ENCODE measurements at regions not wholly inside any gene's neighbourhood (a gene's known extent, or its start where the extent isn't known, plus 50 kb on each side); places are given as distances from the start of the nearest gene placed in this dataset.

- WGBS: 95% methylated on average over 3 of the region's 3 CpGs
- H3K4me1 ChIP-seq (ENCODE audit: insufficient read depth, low read length): peaks cover 49% of the 10 kb centered on the region
- no peaks in the 10 kb centered on the region for H3K9me3 ChIP-seq (ENCODE audit: insufficient read depth, low read depth, low read length)
- H3K36me3 ChIP-seq (ENCODE audit: insufficient read depth, low read length): no peaks in the 10 kb centered on the region
- H3K9ac ChIP-seq (ENCODE audit: low read depth, low read length): no peak overlapping the region
- H3K27ac ChIP-seq (ENCODE audit: low read depth, low read length): no peak overlapping the region
- no peak overlapping the region for H3K4me3 ChIP-seq (ENCODE audit: low read length)
- no peaks in the 10 kb centered on the region for H3K27me3 ChIP-seq (ENCODE audit: insufficient read depth, low read length)
Observed at GRCh38 chr13:99803141-99803540, 168.4 kb downstream of the ZIC5 start.

- no peaks in the 10 kb centered on the region for H3K27me3 ChIP-seq (ENCODE audit: insufficient read depth, low read length)
- H3K9ac ChIP-seq (ENCODE audit: low read depth, low read length): no peak overlapping the region
- H3K9me3 ChIP-seq (ENCODE audit: insufficient read depth, low read depth, low read length): no peaks in the 10 kb centered on the region
- H3K4me3 ChIP-seq (ENCODE audit: low read length): no peak overlapping the region
- H3K4me1 ChIP-seq (ENCODE audit: insufficient read depth, low read length): peaks cover 57% of the 10 kb centered on the region
- no peak overlapping the region for H3K27ac ChIP-seq (ENCODE audit: low read depth, low read length)
- no peaks in the 10 kb centered on the region for H3K36me3 ChIP-seq (ENCODE audit: insufficient read depth, low read length)
Observed at GRCh38 chr13:99802416-99802815, 169.2 kb downstream of the ZIC5 start.

GRCh38 chr13:99800951-99801350 lies 170.6 kb downstream of the ZIC5 start:
- Histone ChIP-seq H3K27me3 (ENCODE audit: insufficient read depth, low read length) (no peaks in the 10 kb centered on the region), H3K9me3 (ENCODE audit: insufficient read depth, low read depth, low read length) (no peaks in the 10 kb centered on the region), H3K4me1 (ENCODE audit: insufficient read depth, low read length) (peaks cover 55% of the 10 kb centered on the region), H3K4me3 (ENCODE audit: low read length) (no peak overlapping the region), H3K36me3 (ENCODE audit: insufficient read depth, low read length) (no peaks in the 10 kb centered on the region), H3K9ac (ENCODE audit: low read depth, low read length) (no peak overlapping the region), H3K27ac (ENCODE audit: low read depth, low read length) (no peak overlapping the region)
- 27% methylated on average over 3 of the region's 4 CpGs for WGBS

GRCh38 chr13:99800011-99800410 lies 171.6 kb downstream of the ZIC5 start:
- no peak overlapping the region for H3K4me3 ChIP-seq (ENCODE audit: low read length)
- H3K36me3 ChIP-seq (ENCODE audit: insufficient read depth, low read length): no peaks in the 10 kb centered on the region
- peaks cover 47% of the 10 kb centered on the region for H3K4me1 ChIP-seq (ENCODE audit: insufficient read depth, low read length)
- no peaks in the 10 kb centered on the region for H3K9me3 ChIP-seq (ENCODE audit: insufficient read depth, low read depth, low read length)
- H3K27ac ChIP-seq (ENCODE audit: low read depth, low read length): no peak overlapping the region
- H3K9ac ChIP-seq (ENCODE audit: low read depth, low read length): no peak overlapping the region
- whole genome bisulfite sequencing: 94% methylated on average over 3 of the region's 3 CpGs
- H3K27me3 ChIP-seq (ENCODE audit: insufficient read depth, low read length): no peaks in the 10 kb centered on the region

- 64% methylated on average over 4 of the region's 4 CpGs for WGBS
- H3K9ac ChIP-seq (ENCODE audit: low read depth, low read length): no peak overlapping the region
- H3K27me3 ChIP-seq (ENCODE audit: insufficient read depth, low read length): no peaks in the 10 kb centered on the region
- H3K36me3 ChIP-seq (ENCODE audit: insufficient read depth, low read length): no peaks in the 10 kb centered on the region
- H3K4me3 ChIP-seq (ENCODE audit: low read length): no peak overlapping the region
- H3K9me3 ChIP-seq (ENCODE audit: insufficient read depth, low read depth, low read length): no peaks in the 10 kb centered on the region
- peaks cover 35% of the 10 kb centered on the region for H3K4me1 ChIP-seq (ENCODE audit: insufficient read depth, low read length)
- peak overlapping the region; percentile 81; the same call in 1 of the 2 replicates for H3K27ac ChIP-seq (ENCODE audit: low read depth, low read length)
Observed at GRCh38 chr13:99798756-99799155, 172.8 kb downstream of the ZIC5 start.

GRCh38 chr13:99797691-99798090 lies 173.9 kb downstream of the ZIC5 start:
- no peak overlapping the region for H3K9ac ChIP-seq (ENCODE audit: low read depth, low read length)
- H3K27ac ChIP-seq (ENCODE audit: low read depth, low read length): peak overlapping the region; percentile 81; the same call in 1 of the 2 replicates
- WGBS: 63% methylated on average over 2 of the region's 2 CpGs

GRCh38 chr13:99796175-99796819 lies 175.3 kb downstream of the ZIC5 start:
- no peak overlapping the region for H3K27ac ChIP-seq (ENCODE audit: low read depth, low read length)
- H3K9ac ChIP-seq (ENCODE audit: low read depth, low read length): no peak overlapping the region
- no peaks in the 10 kb centered on the region for H3K9me3 ChIP-seq (ENCODE audit: insufficient read depth, low read depth, low read length)
- no peaks in the 10 kb centered on the region for H3K27me3 ChIP-seq (ENCODE audit: insufficient read depth, low read length)
- H3K4me1 ChIP-seq (ENCODE audit: insufficient read depth, low read length): peaks cover 50% of the 10 kb centered on the region
- no peaks in the 10 kb centered on the region for H3K36me3 ChIP-seq (ENCODE audit: insufficient read depth, low read length)
- H3K4me3 ChIP-seq (ENCODE audit: low read length): no peak overlapping the region

More at GRCh38 chr13:99797691-99798090, 173.9 kb downstream of the ZIC5 start:
- no peak overlapping the region for H3K4me3 ChIP-seq (ENCODE audit: low read length)
- H3K4me1 ChIP-seq (ENCODE audit: insufficient read depth, low read length): peaks cover 43% of the 10 kb centered on the region
- no peaks in the 10 kb centered on the region for H3K9me3 ChIP-seq (ENCODE audit: insufficient read depth, low read depth, low read length)
- no peaks in the 10 kb centered on the region for H3K36me3 ChIP-seq (ENCODE audit: insufficient read depth, low read length)
- H3K27me3 ChIP-seq (ENCODE audit: insufficient read depth, low read length): no peaks in the 10 kb centered on the region

- H3K9ac ChIP-seq (ENCODE audit: low read depth, low read length): no peak overlapping the region
- no peaks in the 10 kb centered on the region for H3K36me3 ChIP-seq (ENCODE audit: insufficient read depth, low read length)
- H3K27me3 ChIP-seq (ENCODE audit: insufficient read depth, low read length): no peaks in the 10 kb centered on the region
- WGBS: 64% methylated on average over 9 of the region's 10 CpGs
- H3K4me1 ChIP-seq (ENCODE audit: insufficient read depth, low read length): peaks cover 30% of the 10 kb centered on the region
- no peak overlapping the region for H3K27ac ChIP-seq (ENCODE audit: low read depth, low read length)
- H3K9me3 ChIP-seq (ENCODE audit: insufficient read depth, low read depth, low read length): no peaks in the 10 kb centered on the region
- no peak overlapping the region for H3K4me3 ChIP-seq (ENCODE audit: low read length)
Observed at GRCh38 chr13:99792079-99792921, 179.3 kb downstream of the ZIC5 start.

- Histone ChIP-seq H3K9ac (ENCODE audit: low read depth, low read length) (no peak overlapping the region), H3K27me3 (ENCODE audit: insufficient read depth, low read length) (no peaks in the 10 kb centered on the region), H3K4me1 (ENCODE audit: insufficient read depth, low read length) (no peaks in the 10 kb centered on the region), H3K36me3 (ENCODE audit: insufficient read depth, low read length) (no peaks in the 10 kb centered on the region), H3K27ac (ENCODE audit: low read depth, low read length) (no peak overlapping the region), H3K4me3 (ENCODE audit: low read length) (no peak overlapping the region), H3K9me3 (ENCODE audit: insufficient read depth, low read depth, low read length) (peaks cover 4% of the 10 kb centered on the region; the same call in 1 of the 2 replicates)
- WGBS: 95% methylated on average over 3 of the region's 3 CpGs
Observed at GRCh38 chr13:99782669-99783068, 188.9 kb downstream of the ZIC5 start.

- no peaks in the 10 kb centered on the region for H3K36me3 ChIP-seq (ENCODE audit: insufficient read depth, low read length)
- no peak overlapping the region for H3K27ac ChIP-seq (ENCODE audit: low read depth, low read length)
- no peaks in the 10 kb centered on the region for H3K27me3 ChIP-seq (ENCODE audit: insufficient read depth, low read length)
- 92% methylated on average over 2 of the region's 2 CpGs for WGBS
- no peak overlapping the region for H3K4me3 ChIP-seq (ENCODE audit: low read length)
- H3K9me3 ChIP-seq (ENCODE audit: insufficient read depth, low read depth, low read length): peaks cover 4% of the 10 kb centered on the region; the same call in 1 of the 2 replicates
- no peaks in the 10 kb centered on the region for H3K4me1 ChIP-seq (ENCODE audit: insufficient read depth, low read length)
- H3K9ac ChIP-seq (ENCODE audit: low read depth, low read length): no peak overlapping the region
Observed at GRCh38 chr13:99778500-99778899, 193.1 kb downstream of the ZIC5 start.

GRCh38 chr13:99777873-99778272 lies 193.7 kb downstream of the ZIC5 start:
- Histone ChIP-seq H3K4me1 (ENCODE audit: insufficient read depth, low read length) (no peaks in the 10 kb centered on the region), H3K9ac (ENCODE audit: low read depth, low read length) (no peak overlapping the region), H3K27me3 (ENCODE audit: insufficient read depth, low read length) (no peaks in the 10 kb centered on the region), H3K9me3 (ENCODE audit: insufficient read depth, low read depth, low read length) (peaks cover 4% of the 10 kb centered on the region; the same call in 1 of the 2 replicates), H3K27ac (ENCODE audit: low read depth, low read length) (no peak overlapping the region), H3K4me3 (ENCODE audit: low read length) (no peak overlapping the region), H3K36me3 (ENCODE audit: insufficient read depth, low read length) (no peaks in the 10 kb centered on the region)
- WGBS: 83% methylated on average over 3 of the region's 3 CpGs

Data from HUES64 (cell line).